Tibial nerve (tissue), 3 donors: ENCODE measurements at regions not wholly inside any gene's neighbourhood (a gene's known extent, or its start where the extent isn't known, plus 50 kb on each side); places are given as distances from the start of the nearest gene placed in this dataset.

ENCODE experiments used
- CTCF ChIP-seq, 5 experiments: fragments of 200-600 bp in 3 of 5; fragments of 450-650 bp in 2 of 5; sonication (generic) in 3 of 5; IDR thresholded peaks; one replicate each; pipeline ENCODE4 v1.5.1; 2016 to 2019; ENCODE audit warnings: antibody characterized with exemption in 5 of 5, mild to moderate bottlenecking in 3 of 5, moderate library complexity in 2 of 5
- POLR2A ChIP-seq, 2 donors: fragments of 450-650 bp; IDR thresholded peaks; one replicate each; pipeline ENCODE4 v1.6.1; 2017; ENCODE audit warnings: antibody characterized with exemption in 2 of 2, mild to moderate bottlenecking in 2 of 2, moderate library complexity in 2 of 2

- no peak for TF ChIP-seq CTCF (IDR thresholded peaks at IDR 0.05)
- no peak for TF ChIP-seq POLR2A (IDR thresholded peaks at IDR 0.05)
These were observed 599.8 kb upstream of the TMEM132C start for GRCh38 chr12:127667131-127667685.
